ENCODE measurements at regions not wholly inside any gene's neighbourhood (a gene's known extent, or its start where the extent isn't known, plus 50 kb on each side); places are given as distances from the start of the nearest gene placed in this dataset.

DNA sequence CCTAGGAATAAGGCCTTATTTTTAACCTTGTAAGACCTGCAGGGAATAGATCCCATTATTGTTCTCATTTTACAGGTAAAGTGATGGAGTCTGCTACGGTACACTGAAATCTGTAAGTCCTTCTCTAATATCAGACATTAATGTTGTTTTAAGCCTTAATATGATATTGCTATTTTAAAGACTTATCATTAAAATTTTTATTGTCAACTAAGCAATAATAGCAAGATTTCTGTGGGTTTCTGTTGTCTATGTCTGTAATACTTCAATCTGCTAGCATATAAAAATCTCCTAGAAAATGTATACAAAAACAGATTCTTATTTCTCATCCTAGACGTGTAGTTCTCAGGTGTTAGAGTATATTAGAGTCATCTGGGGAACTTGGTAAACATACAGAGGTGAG is 317.5 kb upstream of the TENM4 start:
- TF ChIP-seq, protein P1, sequence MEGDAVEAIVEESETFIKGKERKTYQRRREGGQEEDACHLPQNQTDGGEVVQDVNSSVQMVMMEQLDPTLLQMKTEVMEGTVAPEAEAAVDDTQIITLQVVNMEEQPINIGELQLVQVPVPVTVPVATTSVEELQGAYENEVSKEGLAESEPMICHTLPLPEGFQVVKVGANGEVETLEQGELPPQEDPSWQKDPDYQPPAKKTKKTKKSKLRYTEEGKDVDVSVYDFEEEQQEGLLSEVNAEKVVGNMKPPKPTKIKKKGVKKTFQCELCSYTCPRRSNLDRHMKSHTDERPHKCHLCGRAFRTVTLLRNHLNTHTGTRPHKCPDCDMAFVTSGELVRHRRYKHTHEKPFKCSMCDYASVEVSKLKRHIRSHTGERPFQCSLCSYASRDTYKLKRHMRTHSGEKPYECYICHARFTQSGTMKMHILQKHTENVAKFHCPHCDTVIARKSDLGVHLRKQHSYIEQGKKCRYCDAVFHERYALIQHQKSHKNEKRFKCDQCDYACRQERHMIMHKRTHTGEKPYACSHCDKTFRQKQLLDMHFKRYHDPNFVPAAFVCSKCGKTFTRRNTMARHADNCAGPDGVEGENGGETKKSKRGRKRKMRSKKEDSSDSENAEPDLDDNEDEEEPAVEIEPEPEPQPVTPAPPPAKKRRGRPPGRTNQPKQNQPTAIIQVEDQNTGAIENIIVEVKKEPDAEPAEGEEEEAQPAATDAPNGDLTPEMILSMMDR (IDR thresholded peaks at IDR 0.05 in 4 of 5, conservative IDR thresholded peaks at IDR 0.05 in 1 of 5): no peak
- TF ChIP-seq POLR2A (IDR thresholded peaks at IDR 0.05): no peak

Measured in gastrocnemius medialis (tissue), 4 donors.